ENCODE measurements at regions not wholly inside any gene's neighbourhood (a gene's known extent, or its start where the extent isn't known, plus 50 kb on each side); places are given as distances from the start of the nearest gene placed in this dataset.

DNA sequence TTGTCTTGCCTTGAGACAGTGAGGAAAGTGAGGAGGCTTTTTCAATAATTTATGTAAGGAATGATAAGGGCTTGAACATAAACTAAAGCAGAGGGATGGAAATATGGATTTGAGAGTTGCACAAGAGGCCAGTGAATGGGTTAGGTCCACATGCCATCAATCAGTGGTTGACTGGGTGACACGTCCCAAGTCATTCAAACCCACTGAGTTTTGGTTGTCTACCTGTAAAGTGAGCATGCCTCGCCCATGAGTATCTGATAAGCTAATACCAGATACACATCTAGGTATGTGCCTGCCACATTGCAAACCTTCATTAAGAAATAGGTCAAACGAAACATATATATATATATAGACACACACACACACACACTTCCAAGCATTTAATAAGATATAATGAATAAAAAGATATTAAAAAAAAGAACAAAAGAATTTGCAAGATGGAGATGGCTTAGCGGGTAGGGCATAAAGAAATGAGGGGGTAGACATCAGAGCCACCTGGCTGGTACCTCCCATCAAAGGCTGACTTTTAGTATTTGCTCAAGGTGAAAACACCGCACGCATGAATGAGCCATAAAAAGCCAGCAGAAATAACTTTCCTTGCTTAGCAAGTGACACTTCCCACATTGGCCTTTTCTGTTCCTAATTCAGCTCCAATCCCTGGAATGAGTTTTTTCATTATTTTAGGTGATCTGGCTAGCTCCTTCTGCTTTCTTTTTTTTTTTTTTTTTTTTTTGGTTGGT lies 109.1 kb upstream of the GGTLC1 start:
- peaks cover 0 to 5% (median 0%) of the 10 kb centered on the region in 5 donors for H3K27me3 ChIP-seq (ENCODE audit: control insufficient read depth in 5 of 5, insufficient read depth in 4 of 5, low read length in 5 of 5)
- H3K36me3 ChIP-seq (ENCODE audit: control insufficient read depth in 5 of 5, insufficient read depth in 5 of 5, low read length in 5 of 5): no peaks in the 10 kb centered on the region
- H3K9me3 ChIP-seq (ENCODE audit: control insufficient read depth in 5 of 5, low read length in 5 of 5): no peaks in the 10 kb centered on the region
- no peak overlapping the region for H3K4me3 ChIP-seq (ENCODE audit: low read depth in 1 of 5, low read length in 5 of 5)
- H3K4me1 ChIP-seq (ENCODE audit: control insufficient read depth in 5 of 5, insufficient read depth in 5 of 5, low read length in 5 of 5): peaks cover 0 to 13% (median 3%) of the 10 kb centered on the region in 5 donors
- no peak overlapping the region for H3K27ac ChIP-seq (ENCODE audit: low read depth, low read length)
- no peak overlapping the region for H3K9ac ChIP-seq (ENCODE audit: low read length in 5 of 5)

DNA sequence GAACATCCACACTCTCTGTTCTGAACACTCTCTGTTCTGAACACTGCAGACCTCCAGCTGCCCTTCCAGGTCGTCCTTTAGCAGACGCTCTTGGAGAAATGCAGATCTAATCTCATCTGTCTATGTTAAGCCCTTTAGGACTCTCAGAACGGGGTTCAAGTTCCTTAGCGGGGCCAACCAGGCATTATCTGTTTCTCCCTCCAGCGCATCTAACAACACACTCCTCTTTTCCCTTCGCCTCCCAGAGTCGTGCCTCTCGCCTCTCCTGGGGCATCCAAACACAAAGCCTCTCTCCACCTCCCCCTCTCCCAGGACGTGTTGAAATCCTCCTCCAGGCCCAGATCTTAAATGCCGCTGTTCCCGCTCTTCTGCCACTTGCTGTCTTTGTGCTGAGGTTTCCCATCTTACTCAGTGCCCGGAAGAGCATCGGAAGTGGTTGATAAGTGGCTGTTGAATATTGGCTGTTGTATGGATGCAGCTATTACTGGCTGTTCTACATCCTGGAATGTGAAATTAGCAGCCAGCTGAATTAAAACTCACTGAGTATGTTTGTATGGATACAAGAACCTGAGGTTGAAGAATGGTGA lies 108.4 kb upstream of the GGTLC1 start:
- Histone ChIP-seq H3K27ac (ENCODE audit: low read depth, low read length) (no peak overlapping the region), H3K4me1 (ENCODE audit: control insufficient read depth in 5 of 5, insufficient read depth in 5 of 5, low read length in 5 of 5) (peaks cover 0 to 13% (median 3%) of the 10 kb centered on the region in 5 donors), H3K4me3 (ENCODE audit: low read depth in 1 of 5, low read length in 5 of 5) (no peak overlapping the region), H3K27me3 (ENCODE audit: control insufficient read depth in 5 of 5, insufficient read depth in 4 of 5, low read length in 5 of 5) (peaks cover 0 to 5% (median 0%) of the 10 kb centered on the region in 5 donors), H3K9me3 (ENCODE audit: control insufficient read depth in 5 of 5, low read length in 5 of 5) (no peaks in the 10 kb centered on the region), H3K9ac (ENCODE audit: low read length in 5 of 5) (no peak overlapping the region), H3K36me3 (ENCODE audit: control insufficient read depth in 5 of 5, insufficient read depth in 5 of 5, low read length in 5 of 5) (no peaks in the 10 kb centered on the region)

DNA sequence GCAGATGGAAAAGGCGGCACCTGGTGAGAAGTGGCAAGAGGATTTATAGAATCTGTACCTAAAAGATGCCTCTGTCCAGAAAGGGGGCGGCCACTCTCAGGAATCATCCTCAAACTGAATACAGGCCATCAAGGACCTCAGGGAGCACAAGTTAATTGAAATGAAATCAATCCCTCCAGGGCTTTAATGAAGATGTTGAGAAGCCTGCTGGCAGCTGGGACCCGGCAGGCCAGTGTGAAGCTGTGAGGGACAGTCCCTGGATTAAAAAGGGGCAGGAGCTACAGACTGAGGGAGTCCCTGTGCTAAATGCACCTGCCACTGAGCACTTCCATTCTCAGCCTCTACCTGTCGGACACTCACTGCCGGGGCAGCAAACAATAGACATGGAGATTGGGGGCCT lies 107.7 kb upstream of the GGTLC1 start:
- H3K27ac ChIP-seq (ENCODE audit: low read depth, low read length): no peak overlapping the region
- peaks cover 0 to 5% (median 0%) of the 10 kb centered on the region in 5 donors for H3K27me3 ChIP-seq (ENCODE audit: control insufficient read depth in 5 of 5, insufficient read depth in 4 of 5, low read length in 5 of 5)
- peaks cover 0 to 13% (median 3%) of the 10 kb centered on the region in 5 donors for H3K4me1 ChIP-seq (ENCODE audit: control insufficient read depth in 5 of 5, insufficient read depth in 5 of 5, low read length in 5 of 5)
- H3K9me3 ChIP-seq (ENCODE audit: control insufficient read depth in 5 of 5, low read length in 5 of 5): no peaks in the 10 kb centered on the region
- no peak overlapping the region for H3K9ac ChIP-seq (ENCODE audit: low read length in 5 of 5)
- no peaks in the 10 kb centered on the region for H3K36me3 ChIP-seq (ENCODE audit: control insufficient read depth in 5 of 5, insufficient read depth in 5 of 5, low read length in 5 of 5)
- no peak overlapping the region for H3K4me3 ChIP-seq (ENCODE audit: low read depth in 1 of 5, low read length in 5 of 5)

DNA sequence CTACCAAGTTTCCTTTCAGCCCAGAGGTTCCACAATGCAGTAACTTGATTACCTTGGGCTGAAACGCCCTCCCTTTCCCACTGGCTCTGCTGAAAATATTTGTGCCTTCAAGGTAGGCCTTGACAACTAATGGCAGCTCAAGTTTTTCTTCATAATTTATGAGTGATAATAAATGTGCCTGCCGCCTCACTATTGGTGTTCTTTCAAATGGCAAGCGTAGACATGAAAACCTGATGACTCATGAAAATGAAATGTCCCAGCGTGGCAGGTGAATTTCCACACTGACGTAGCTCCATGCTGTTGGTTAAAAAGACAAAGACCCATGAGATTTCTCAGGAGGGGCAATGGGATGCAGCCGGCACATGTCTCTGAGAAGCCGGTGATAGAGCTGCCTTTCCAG lies 107.2 kb upstream of the GGTLC1 start:
- H3K27ac ChIP-seq (ENCODE audit: low read depth, low read length): no peak overlapping the region
- H3K4me3 ChIP-seq (ENCODE audit: low read depth in 1 of 5, low read length in 5 of 5): no peak overlapping the region
- peaks cover 0 to 13% (median 3%) of the 10 kb centered on the region in 5 donors for H3K4me1 ChIP-seq (ENCODE audit: control insufficient read depth in 5 of 5, insufficient read depth in 5 of 5, low read length in 5 of 5)
- peaks cover 0 to 5% (median 0%) of the 10 kb centered on the region in 5 donors for H3K27me3 ChIP-seq (ENCODE audit: control insufficient read depth in 5 of 5, insufficient read depth in 4 of 5, low read length in 5 of 5)
- H3K36me3 ChIP-seq (ENCODE audit: control insufficient read depth in 5 of 5, insufficient read depth in 5 of 5, low read length in 5 of 5): no peaks in the 10 kb centered on the region
- H3K9me3 ChIP-seq (ENCODE audit: control insufficient read depth in 5 of 5, low read length in 5 of 5): no peaks in the 10 kb centered on the region
- no peak overlapping the region for H3K9ac ChIP-seq (ENCODE audit: low read length in 5 of 5)

DNA sequence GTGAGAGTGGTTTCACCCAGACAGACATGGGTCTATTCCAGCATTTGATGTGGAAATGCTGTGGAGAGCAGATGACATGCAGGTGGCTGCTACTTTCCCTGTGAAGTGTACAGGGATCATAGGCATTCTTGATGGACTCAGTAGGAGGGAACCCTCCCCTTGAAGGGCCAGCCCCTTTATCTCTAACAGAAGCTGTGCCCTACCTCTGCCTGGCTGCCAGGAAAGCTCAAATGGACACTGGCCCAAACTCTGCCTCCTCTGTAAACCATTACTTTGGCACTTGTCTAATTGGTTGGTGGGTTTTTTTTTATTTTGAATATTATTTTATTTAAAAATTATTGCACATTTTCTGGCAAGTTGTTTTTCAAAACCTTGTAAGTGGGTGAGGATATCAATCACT lies 106.7 kb upstream of the GGTLC1 start:
- H3K4me3 ChIP-seq (ENCODE audit: low read depth in 1 of 5, low read length in 5 of 5): no peak overlapping the region
- no peak overlapping the region for H3K27ac ChIP-seq (ENCODE audit: low read depth, low read length)
- peaks cover 0 to 5% (median 0%) of the 10 kb centered on the region in 5 donors for H3K27me3 ChIP-seq (ENCODE audit: control insufficient read depth in 5 of 5, insufficient read depth in 4 of 5, low read length in 5 of 5)
- H3K9me3 ChIP-seq (ENCODE audit: control insufficient read depth in 5 of 5, low read length in 5 of 5): no peaks in the 10 kb centered on the region
- H3K4me1 ChIP-seq (ENCODE audit: control insufficient read depth in 5 of 5, insufficient read depth in 5 of 5, low read length in 5 of 5): peaks cover 0 to 10% (median 0%) of the 10 kb centered on the region in 5 donors
- no peaks in the 10 kb centered on the region for H3K36me3 ChIP-seq (ENCODE audit: control insufficient read depth in 5 of 5, insufficient read depth in 5 of 5, low read length in 5 of 5)
- H3K9ac ChIP-seq (ENCODE audit: low read length in 5 of 5): no peak overlapping the region

DNA sequence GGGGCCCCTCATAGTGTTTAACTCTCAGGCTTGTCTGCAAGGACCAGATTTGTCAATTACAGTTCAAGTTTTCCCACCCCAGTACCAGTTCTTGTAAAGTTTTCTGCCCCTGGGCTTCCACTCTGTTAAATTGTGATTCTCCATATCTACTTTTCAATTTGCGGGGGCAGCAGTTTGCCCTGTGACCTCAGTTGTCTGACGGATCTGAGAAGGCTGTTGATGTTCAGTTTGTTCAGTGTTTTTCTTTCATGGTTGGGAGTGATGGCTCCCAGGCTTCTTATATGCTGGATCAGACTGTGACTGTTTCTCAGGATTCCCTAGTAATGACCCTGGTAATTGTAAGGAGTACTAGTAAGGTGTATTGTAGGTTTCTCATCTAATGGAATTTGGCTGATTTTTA lies 101.0 kb upstream of the GGTLC1 start:
- H3K36me3 ChIP-seq (ENCODE audit: control insufficient read depth in 5 of 5, insufficient read depth in 5 of 5, low read length in 5 of 5): no peaks in the 10 kb centered on the region
- H3K9me3 ChIP-seq (ENCODE audit: control insufficient read depth in 5 of 5, low read length in 5 of 5): no peaks in the 10 kb centered on the region
- peaks cover 0 to 3% (median 0%) of the 10 kb centered on the region in 5 donors for H3K27me3 ChIP-seq (ENCODE audit: control insufficient read depth in 5 of 5, insufficient read depth in 4 of 5, low read length in 5 of 5)
- H3K9ac ChIP-seq (ENCODE audit: low read length in 5 of 5): no peak overlapping the region
- no peak overlapping the region for H3K4me3 ChIP-seq (ENCODE audit: low read depth in 1 of 5, low read length in 5 of 5)
- no peaks in the 10 kb centered on the region for H3K4me1 ChIP-seq (ENCODE audit: control insufficient read depth in 5 of 5, insufficient read depth in 5 of 5, low read length in 5 of 5)
- no peak overlapping the region for H3K27ac ChIP-seq (ENCODE audit: low read depth, low read length)

DNA sequence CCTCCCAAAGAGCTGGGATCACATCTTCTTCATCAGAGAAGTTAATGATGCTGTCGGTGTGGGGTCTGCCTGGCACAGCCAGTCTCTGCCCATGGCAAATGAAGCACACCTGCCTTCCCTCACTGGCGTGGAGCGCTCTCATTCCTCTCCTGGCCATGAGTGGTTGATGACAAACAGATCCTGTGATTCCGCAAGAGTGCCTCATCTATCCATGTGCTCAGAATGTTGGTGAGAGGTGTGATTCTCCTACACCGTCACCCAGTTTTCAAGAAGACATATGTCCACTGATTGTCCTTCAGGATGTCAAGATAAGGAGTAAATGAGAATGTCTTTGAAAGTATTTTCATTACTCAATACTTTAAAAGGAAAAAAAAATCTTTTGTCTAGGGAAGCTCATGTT lies 97.5 kb upstream of the GGTLC1 start:
- Histone ChIP-seq H3K27ac (ENCODE audit: low read depth, low read length) (no peak overlapping the region), H3K36me3 (ENCODE audit: control insufficient read depth in 5 of 5, insufficient read depth in 5 of 5, low read length in 5 of 5) (no peaks in the 10 kb centered on the region), H3K27me3 (ENCODE audit: control insufficient read depth in 5 of 5, insufficient read depth in 4 of 5, low read length in 5 of 5) (peaks cover 0 to 3% (median 0%) of the 10 kb centered on the region in 5 donors), H3K9ac (ENCODE audit: low read length in 5 of 5) (no peak overlapping the region), H3K9me3 (ENCODE audit: control insufficient read depth in 5 of 5, low read length in 5 of 5) (no peaks in the 10 kb centered on the region), H3K4me1 (ENCODE audit: control insufficient read depth in 5 of 5, insufficient read depth in 5 of 5, low read length in 5 of 5) (no peaks in the 10 kb centered on the region), H3K4me3 (ENCODE audit: low read depth in 1 of 5, low read length in 5 of 5) (no peak overlapping the region)

DNA sequence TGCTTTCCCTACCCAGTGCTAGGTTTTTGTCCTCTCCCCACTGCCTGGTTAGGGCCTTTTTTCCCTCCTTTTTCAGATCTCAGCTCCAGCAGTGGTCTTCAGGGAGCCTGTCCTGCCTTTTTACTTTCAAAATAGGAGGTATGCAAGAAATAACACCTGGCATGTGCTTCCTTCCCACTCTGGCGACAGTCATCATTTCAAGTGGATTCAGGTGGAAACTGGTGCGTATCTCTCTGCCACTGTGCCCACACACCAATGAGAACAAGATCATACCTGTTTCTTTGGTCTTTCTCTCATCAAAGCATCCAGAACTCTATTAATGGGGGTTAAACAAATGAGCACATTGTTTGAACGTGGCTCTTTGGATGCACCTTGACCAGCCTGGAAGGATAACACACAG lies 95.7 kb upstream of the GGTLC1 start:
- H3K27me3 ChIP-seq (ENCODE audit: control insufficient read depth in 5 of 5, insufficient read depth in 4 of 5, low read length in 5 of 5): no peaks in the 10 kb centered on the region
- H3K9ac ChIP-seq (ENCODE audit: low read length in 5 of 5): no peak overlapping the region
- H3K27ac ChIP-seq (ENCODE audit: low read depth, low read length): no peak overlapping the region
- no peaks in the 10 kb centered on the region for H3K4me1 ChIP-seq (ENCODE audit: control insufficient read depth in 5 of 5, insufficient read depth in 5 of 5, low read length in 5 of 5)
- H3K4me3 ChIP-seq (ENCODE audit: low read depth in 1 of 5, low read length in 5 of 5): no peak overlapping the region
- no peaks in the 10 kb centered on the region for H3K36me3 ChIP-seq (ENCODE audit: control insufficient read depth in 5 of 5, insufficient read depth in 5 of 5, low read length in 5 of 5)
- H3K9me3 ChIP-seq (ENCODE audit: control insufficient read depth in 5 of 5, low read length in 5 of 5): no peaks in the 10 kb centered on the region

DNA sequence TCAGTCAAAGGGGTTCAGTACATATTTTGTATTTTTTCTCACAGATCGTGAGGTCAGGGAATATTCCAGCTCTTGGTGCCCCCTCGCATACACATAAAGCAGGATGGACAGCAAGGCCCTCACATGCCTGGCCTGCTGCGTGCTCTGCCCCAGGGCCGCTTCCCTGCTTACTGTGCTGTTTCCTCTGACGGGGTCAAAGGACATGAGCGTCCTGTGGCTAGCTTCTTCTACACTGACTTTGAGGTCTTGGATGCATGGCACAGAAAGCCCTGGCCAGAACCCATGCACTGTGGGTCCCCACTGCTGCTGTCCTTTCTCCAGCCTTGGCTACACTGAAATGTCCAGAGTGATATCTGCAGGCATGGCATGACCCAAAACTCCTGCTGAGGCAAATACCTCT lies 92.5 kb upstream of the GGTLC1 start:
- no peaks in the 10 kb centered on the region for H3K9me3 ChIP-seq (ENCODE audit: control insufficient read depth in 5 of 5, low read length in 5 of 5)
- no peak overlapping the region for H3K9ac ChIP-seq (ENCODE audit: low read length in 5 of 5)

DNA sequence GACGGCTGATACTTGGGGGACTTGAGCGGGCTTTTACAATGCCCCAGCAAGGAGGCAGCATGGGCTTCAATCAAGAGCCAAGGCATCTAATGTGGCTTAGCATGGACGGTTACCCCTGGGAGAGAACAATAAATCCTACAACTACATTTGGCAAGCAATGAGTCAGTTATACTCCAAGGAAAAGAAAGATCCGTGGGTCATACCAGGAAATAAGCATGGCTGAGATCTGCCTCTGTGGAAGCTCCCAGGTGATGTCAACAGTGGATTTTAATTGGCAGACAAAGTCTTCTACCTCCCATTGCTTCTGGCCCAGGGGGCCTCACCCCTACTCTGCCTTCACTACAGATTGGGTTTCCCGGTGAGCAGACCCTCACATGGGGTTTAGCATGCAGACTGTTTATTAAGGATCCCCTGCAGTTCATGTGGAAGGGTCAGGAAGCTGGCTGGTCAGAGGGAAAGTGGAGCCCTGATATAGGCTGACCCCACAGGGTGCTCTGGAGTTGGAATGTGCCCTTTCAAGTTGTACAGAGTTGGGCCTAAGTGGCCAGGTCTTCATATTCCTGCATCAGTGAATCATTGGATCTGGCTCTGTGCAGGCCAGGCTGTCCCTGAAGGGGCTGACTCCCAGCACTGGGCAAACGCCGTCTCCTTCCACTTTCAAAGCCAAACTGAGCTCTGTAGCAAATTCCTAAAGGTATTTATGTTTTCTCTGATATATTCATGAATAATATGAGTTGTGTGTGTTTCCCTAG lies 91.3 kb upstream of the GGTLC1 start:
- Histone ChIP-seq H3K9ac (ENCODE audit: low read length in 5 of 5) (no peak overlapping the region), H3K36me3 (ENCODE audit: control insufficient read depth in 5 of 5, insufficient read depth in 5 of 5, low read length in 5 of 5) (no peaks in the 10 kb centered on the region), H3K27ac (ENCODE audit: low read depth, low read length) (no peak overlapping the region), H3K9me3 (ENCODE audit: control insufficient read depth in 5 of 5, low read length in 5 of 5) (no peaks in the 10 kb centered on the region), H3K4me1 (ENCODE audit: control insufficient read depth in 5 of 5, insufficient read depth in 5 of 5, low read length in 5 of 5) (no peaks in the 10 kb centered on the region), H3K27me3 (ENCODE audit: control insufficient read depth in 5 of 5, insufficient read depth in 4 of 5, low read length in 5 of 5) (no peaks in the 10 kb centered on the region), H3K4me3 (ENCODE audit: low read depth in 1 of 5, low read length in 5 of 5) (no peak overlapping the region)

More for the DNA sequence above, 92.5 kb upstream of the GGTLC1 start:
- H3K4me3 ChIP-seq (ENCODE audit: low read depth in 1 of 5, low read length in 5 of 5): no peak overlapping the region
- no peak overlapping the region for H3K27ac ChIP-seq (ENCODE audit: low read depth, low read length)
- no peaks in the 10 kb centered on the region for H3K36me3 ChIP-seq (ENCODE audit: control insufficient read depth in 5 of 5, insufficient read depth in 5 of 5, low read length in 5 of 5)
- H3K27me3 ChIP-seq (ENCODE audit: control insufficient read depth in 5 of 5, insufficient read depth in 4 of 5, low read length in 5 of 5): no peaks in the 10 kb centered on the region
- H3K4me1 ChIP-seq (ENCODE audit: control insufficient read depth in 5 of 5, insufficient read depth in 5 of 5, low read length in 5 of 5): no peaks in the 10 kb centered on the region
